ENCODE measurements at regions not wholly inside any gene's neighbourhood (a gene's known extent, or its start where the extent isn't known, plus 50 kb on each side); places are given as distances from the start of the nearest gene placed in this dataset.
"Not testable (repeated sequence)": the region's sequence is repeated elsewhere in the genome, so short reads cannot be mapped to it uniquely, and the experiment has no call there.

DNA sequence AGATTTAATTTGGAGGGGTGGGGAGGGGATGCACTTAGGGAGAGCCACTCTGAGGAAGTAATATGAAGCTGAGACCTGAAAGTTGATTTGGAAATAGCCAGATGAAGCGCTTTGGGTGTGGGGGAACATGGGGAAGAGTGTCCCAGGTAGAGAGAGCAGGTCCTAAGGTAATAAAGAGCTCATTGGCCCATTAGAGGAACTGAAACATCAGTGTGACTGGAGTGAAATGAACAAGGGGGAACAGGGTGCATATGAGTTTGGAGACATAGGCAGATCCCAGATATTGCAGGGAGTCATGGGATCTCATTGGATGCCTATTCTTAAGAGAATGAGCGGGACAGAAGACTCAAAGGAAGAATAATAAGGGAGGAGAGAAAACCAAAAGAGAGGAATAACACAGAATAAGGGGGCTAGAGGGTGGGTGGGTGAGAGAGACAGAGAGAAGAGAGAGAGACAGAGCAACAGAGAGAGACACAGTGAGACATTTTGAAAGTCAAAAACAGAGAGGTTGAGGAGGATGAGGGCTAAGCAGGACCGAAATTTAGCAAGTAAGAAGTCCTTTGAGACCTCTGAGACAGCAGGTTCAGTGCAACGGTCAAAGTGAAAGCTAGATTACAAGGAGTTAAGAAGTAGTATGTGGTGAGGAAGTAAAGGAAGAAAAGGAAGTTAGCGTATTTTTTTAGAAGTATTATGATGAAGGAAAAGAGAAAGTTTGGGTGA lies 54.1 kb upstream of the NOTCH2NLA start:
- H3K4ac ChIP-seq (ENCODE audit: low read depth, low read length); H4K91ac ChIP-seq (ENCODE audit: insufficient read length, low read depth, low read length); H3K79me1 ChIP-seq (ENCODE audit: insufficient read depth, low read depth, low read length, poor library complexity, severe bottlenecking); H3K9me3 Mint-ChIP-seq; H3K27me3 ChIP-seq (ENCODE audit: insufficient read depth, low read length); H2BK15ac ChIP-seq (ENCODE audit: low read depth, low read length); H3K23ac ChIP-seq (ENCODE audit: insufficient read length, low read depth, low read length); H3K9me3 ChIP-seq (ENCODE audit: control insufficient read depth, low read depth, low read length); H2BK12ac ChIP-seq (ENCODE audit: insufficient read length, low read depth, low read length); H3K4me1 ChIP-seq (ENCODE audit: insufficient read depth, low read length); DNase-seq; H3K14ac ChIP-seq (ENCODE audit: insufficient read depth, low read length); H4K8ac ChIP-seq (replicated peaks; ENCODE audit: insufficient read length, low read depth, low read length); H3K4me3 Mint-ChIP-seq; H3K27me3 Mint-ChIP-seq (ENCODE audit: low read depth); H3K9ac ChIP-seq (ENCODE audit: extremely low read depth, insufficient read length, low read length); H3K27ac Mint-ChIP-seq; H2BK20ac ChIP-seq (ENCODE audit: low read depth, low read length, poor library complexity, severe bottlenecking); H3K36me3 Mint-ChIP-seq (ENCODE audit: insufficient read depth in 1 of 3, low read depth in 3 of 3); H2BK5ac ChIP-seq (ENCODE audit: insufficient read length, low read length); H4K5ac ChIP-seq (ENCODE audit: insufficient read length, low read depth, low read length); H3K56ac ChIP-seq (ENCODE audit: insufficient read length, low read depth, low read length); H2BK120ac ChIP-seq (ENCODE audit: low read depth, low read length, poor library complexity, severe bottlenecking); H3K79me2 ChIP-seq (ENCODE audit: insufficient read depth, low read length); H2AFZ ChIP-seq (ENCODE audit: low read length); H3K4me1 Mint-ChIP-seq; H3T11ph ChIP-seq (ENCODE audit: low read length); H2AK5ac ChIP-seq (ENCODE audit: insufficient read length, low read length); H3K27ac ChIP-seq (ENCODE audit: insufficient read length, low read depth, low read length); H4K20me1 ChIP-seq (ENCODE audit: control insufficient read depth, insufficient read depth, insufficient read length); H3K18ac ChIP-seq (ENCODE audit: insufficient read length, low read depth, low read length); H3K4me2 ChIP-seq (ENCODE audit: insufficient read depth, insufficient read length, low read length); H3K23me2 ChIP-seq (ENCODE audit: insufficient read length, low read depth, low read length, poor library complexity, severe bottlenecking): not testable (repeated sequence)
- no CpG with 5 or more reads among the region's 5 CpGs for WGBS (ENCODE audit: extremely low coverage, insufficient read length, low lambda C conversion rate)

DNA sequence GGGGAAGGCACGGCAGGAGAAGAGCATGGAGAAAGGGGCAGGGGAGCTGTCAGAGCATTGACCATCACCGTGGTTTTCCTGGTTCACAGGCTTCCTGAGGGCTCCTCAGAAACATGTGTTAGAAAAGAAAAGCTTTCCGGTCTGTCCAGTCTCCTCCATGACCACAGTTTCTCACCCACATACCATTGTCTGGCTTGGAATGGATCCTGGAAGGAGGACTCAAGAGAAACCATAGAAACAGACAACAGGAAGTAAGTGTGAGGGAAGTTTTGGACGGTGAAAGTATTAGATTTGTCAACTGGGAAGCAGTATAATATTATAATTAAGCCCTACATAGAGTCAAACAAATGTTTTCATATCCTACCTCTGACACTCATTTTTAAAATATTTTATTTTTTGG lies 52.7 kb upstream of the NOTCH2NLA start:
- H3K4me3 Mint-ChIP-seq; H3K27ac Mint-ChIP-seq; H2BK120ac ChIP-seq (ENCODE audit: low read depth, low read length, poor library complexity, severe bottlenecking); H3K79me1 ChIP-seq (ENCODE audit: insufficient read depth, low read depth, low read length, poor library complexity, severe bottlenecking); H3K9me3 ChIP-seq (ENCODE audit: control insufficient read depth, low read depth, low read length); H3K23ac ChIP-seq (ENCODE audit: insufficient read length, low read depth, low read length); H3K79me2 ChIP-seq (ENCODE audit: insufficient read depth, low read length); H3K56ac ChIP-seq (ENCODE audit: insufficient read length, low read depth, low read length); H2BK12ac ChIP-seq (ENCODE audit: insufficient read length, low read depth, low read length); H2BK15ac ChIP-seq (ENCODE audit: low read depth, low read length); H3K9ac ChIP-seq (ENCODE audit: extremely low read depth, insufficient read length, low read length); H3K27me3 Mint-ChIP-seq (ENCODE audit: low read depth); H3K27ac ChIP-seq (ENCODE audit: insufficient read length, low read depth, low read length); H3T11ph ChIP-seq (ENCODE audit: low read length); H2BK20ac ChIP-seq (ENCODE audit: low read depth, low read length, poor library complexity, severe bottlenecking); H4K91ac ChIP-seq (ENCODE audit: insufficient read length, low read depth, low read length); H3K18ac ChIP-seq (ENCODE audit: insufficient read length, low read depth, low read length); H4K20me1 ChIP-seq (ENCODE audit: control insufficient read depth, insufficient read depth, insufficient read length); H3K14ac ChIP-seq (ENCODE audit: insufficient read depth, low read length); H3K4ac ChIP-seq (ENCODE audit: low read depth, low read length); H3K4me2 ChIP-seq (ENCODE audit: insufficient read depth, insufficient read length, low read length); H4K8ac ChIP-seq (replicated peaks; ENCODE audit: insufficient read length, low read depth, low read length); H3K36me3 Mint-ChIP-seq (ENCODE audit: insufficient read depth in 1 of 3, low read depth in 3 of 3); H3K4me1 ChIP-seq (ENCODE audit: insufficient read depth, low read length); H4K5ac ChIP-seq (ENCODE audit: insufficient read length, low read depth, low read length); H2BK5ac ChIP-seq (ENCODE audit: insufficient read length, low read length); H2AFZ ChIP-seq (ENCODE audit: low read length); H3K4me1 Mint-ChIP-seq; H3K9me3 Mint-ChIP-seq; DNase-seq; H3K27me3 ChIP-seq (ENCODE audit: insufficient read depth, low read length); H2AK5ac ChIP-seq (ENCODE audit: insufficient read length, low read length); H3K23me2 ChIP-seq (ENCODE audit: insufficient read length, low read depth, low read length, poor library complexity, severe bottlenecking): not testable (repeated sequence)
- no CpG with 5 or more reads among the region's 4 CpGs for WGBS (ENCODE audit: extremely low coverage, insufficient read length, low lambda C conversion rate)
